GM12878 (cell line): ENCODE measurements at regions not wholly inside any gene's neighbourhood (a gene's known extent, or its start where the extent isn't known, plus 50 kb on each side); places are given as distances from the start of the nearest gene placed in this dataset.

ENCODE experiments used
- POLR2A ChIP-seq: IDR thresholded peaks from 2 replicates; pipeline ENCODE4 v1.6.1; 2011; ENCODE audit warnings: low read depth, mild to moderate bottlenecking, low read length
- POLR2AphosphoS5 ChIP-seq: IDR thresholded peaks from 2 replicates; pipeline ENCODE4 v1.6.1; 2011; ENCODE audit warnings: mild to moderate bottlenecking, low read length, inconsistent platforms
- SP1 ChIP-seq: IDR thresholded peaks from one replicate; pipeline ENCODE4 v1.6.1; 2011; ENCODE audit warnings: low read depth, low read length
- TAF1 ChIP-seq: IDR thresholded peaks from 2 replicates; pipeline ENCODE4 v1.6.1; 2011; ENCODE audit warnings: mild to moderate bottlenecking, low read depth, low read length, borderline replicate concordance
- TBL1XR1 ChIP-seq: IDR thresholded peaks from 2 replicates; pipeline ENCODE4 v1.6.1; 2012; ENCODE audit warnings: low read depth, low read length, improper control_type of control experiment
- YBX1 ChIP-seq: fragments of 450-650 bp; IDR thresholded peaks from 2 replicates; pipeline ENCODE4 v1.6.1; 2016; ENCODE audit warnings: antibody characterized with exemption
- TF ChIP-seq, protein P1 (sequence below), 3 experiments: IDR thresholded peaks in 2 of 3; conservative IDR thresholded peaks in 1 of 3; 2 replicates each; pipeline ENCODE4 v1.5.1; 2011; ENCODE audit warnings: low read depth in 3 of 3, low read length in 3 of 3, mild to moderate bottlenecking in 3 of 3, control low read depth in 2 of 3, moderate library complexity in 2 of 3, inconsistent platforms in 1 of 3, mixed read lengths in 1 of 3; ENCODE audit not compliant: control insufficient read depth in 2 of 3, insufficient read depth in 1 of 3; ENCODE audit errors: extremely low read depth in 1 of 3

DNA sequence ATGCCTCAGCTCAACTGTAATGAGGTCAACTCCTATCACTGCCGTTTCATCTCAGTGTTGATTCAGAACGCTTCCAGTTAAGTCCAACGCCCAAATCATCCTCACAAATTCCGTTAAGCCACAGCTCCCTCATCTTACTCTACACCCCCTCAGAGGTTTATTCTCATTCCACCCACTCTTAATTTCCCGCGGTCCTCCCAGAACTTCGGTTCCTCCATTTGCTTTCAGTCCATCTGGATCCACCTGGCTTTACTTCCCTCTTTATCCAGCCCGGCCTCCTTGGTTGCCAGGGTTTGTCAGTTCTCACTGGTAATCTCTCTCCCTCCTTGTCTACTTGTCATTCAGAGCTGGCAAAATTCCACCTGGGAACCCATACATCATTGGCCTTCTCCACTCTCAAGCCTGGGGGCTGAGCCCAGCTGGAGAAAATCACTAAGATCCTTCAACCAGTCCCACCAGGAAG is 51.3 kb upstream of the RUNX1 start:
- TF ChIP-seq TBL1XR1 (no peak), SP1 (no peak), YBX1 (no peak), POLR2AphosphoS5 (no peak), TAF1 (no peak), POLR2A (no peak)
- TF ChIP-seq, protein P1, sequence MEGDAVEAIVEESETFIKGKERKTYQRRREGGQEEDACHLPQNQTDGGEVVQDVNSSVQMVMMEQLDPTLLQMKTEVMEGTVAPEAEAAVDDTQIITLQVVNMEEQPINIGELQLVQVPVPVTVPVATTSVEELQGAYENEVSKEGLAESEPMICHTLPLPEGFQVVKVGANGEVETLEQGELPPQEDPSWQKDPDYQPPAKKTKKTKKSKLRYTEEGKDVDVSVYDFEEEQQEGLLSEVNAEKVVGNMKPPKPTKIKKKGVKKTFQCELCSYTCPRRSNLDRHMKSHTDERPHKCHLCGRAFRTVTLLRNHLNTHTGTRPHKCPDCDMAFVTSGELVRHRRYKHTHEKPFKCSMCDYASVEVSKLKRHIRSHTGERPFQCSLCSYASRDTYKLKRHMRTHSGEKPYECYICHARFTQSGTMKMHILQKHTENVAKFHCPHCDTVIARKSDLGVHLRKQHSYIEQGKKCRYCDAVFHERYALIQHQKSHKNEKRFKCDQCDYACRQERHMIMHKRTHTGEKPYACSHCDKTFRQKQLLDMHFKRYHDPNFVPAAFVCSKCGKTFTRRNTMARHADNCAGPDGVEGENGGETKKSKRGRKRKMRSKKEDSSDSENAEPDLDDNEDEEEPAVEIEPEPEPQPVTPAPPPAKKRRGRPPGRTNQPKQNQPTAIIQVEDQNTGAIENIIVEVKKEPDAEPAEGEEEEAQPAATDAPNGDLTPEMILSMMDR (IDR thresholded peaks at IDR 0.05 in 2 of 3, conservative IDR thresholded peaks at IDR 0.05 in 1 of 3; ENCODE audit: control insufficient read depth in 2 of 3, extremely low read depth in 1 of 3, insufficient read depth in 1 of 3, low read depth in 3 of 3, low read length in 3 of 3): no peak
